ENCODE measurements at regions not wholly inside any gene's neighbourhood (a gene's known extent, or its start where the extent isn't known, plus 50 kb on each side); places are given as distances from the start of the nearest gene placed in this dataset.

DNA sequence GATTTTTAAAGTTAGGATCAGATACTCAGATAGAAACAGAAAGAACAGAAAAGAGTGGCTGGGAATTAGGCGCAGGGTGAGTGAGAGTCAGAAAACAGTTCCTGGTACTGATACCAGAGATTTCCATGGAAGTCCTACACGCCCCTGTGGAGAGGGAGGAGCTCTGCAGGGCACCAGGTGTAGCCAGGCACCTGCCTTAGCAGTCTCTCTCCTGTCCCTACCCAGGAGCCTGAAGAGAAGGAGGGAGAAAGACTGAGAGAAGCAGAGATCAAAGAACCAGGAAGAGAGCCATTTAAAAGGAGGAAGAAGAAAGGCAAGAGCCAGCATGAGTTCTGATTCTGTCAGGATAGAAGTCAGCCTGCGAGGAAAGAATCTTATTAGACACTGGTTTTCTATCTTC lies 65.0 kb downstream of the CBLN1 start:
- no peaks in the 10 kb centered on the region for H3K4me1 ChIP-seq (ENCODE audit: control insufficient read depth in 1 of 2, insufficient read depth in 2 of 2, low read length in 2 of 2)
- 50 to 52% methylated on average over 3 of the region's 3 CpGs for WGBS, 2 donors
- no peaks in the 10 kb centered on the region for H3K27me3 ChIP-seq (ENCODE audit: control insufficient read depth in 1 of 2, insufficient read depth in 2 of 2, low read length in 1 of 2)
- peaks cover 1% of the 10 kb centered on the region for H3K9me3 ChIP-seq (ENCODE audit: control insufficient read depth, low read length)
- H3K27ac ChIP-seq (ENCODE audit: low read depth in 1 of 2, low read length in 2 of 2), result no peak overlapping the region
- H3K36me3 ChIP-seq (ENCODE audit: control insufficient read depth in 1 of 2, insufficient read depth in 2 of 2, low read length in 1 of 2), result no peaks in the 10 kb centered on the region
- ATAC-seq (ENCODE audit: low FRiP score) (no peak), DNase-seq (no peak)
- intact Hi-C loops (cut with DNase I), result no loop called here
- H3K4me3 ChIP-seq (ENCODE audit: low read length in 2 of 2), result no peak overlapping the region

- intact Hi-C loops (cut with DNase I), result no loop called here
- WGBS, 2 donors, result 49% methylated on average over 5 of the region's 5 CpGs
- no peak overlapping the region for H3K4me3 ChIP-seq (ENCODE audit: low read length in 2 of 2)
- no peaks in the 10 kb centered on the region for H3K4me1 ChIP-seq (ENCODE audit: control insufficient read depth in 1 of 2, insufficient read depth in 2 of 2, low read length in 2 of 2)
- H3K27ac ChIP-seq (ENCODE audit: low read depth in 1 of 2, low read length in 2 of 2), result no peak overlapping the region
- no peak for ATAC-seq (ENCODE audit: low FRiP score)
- H3K36me3 ChIP-seq (ENCODE audit: control insufficient read depth in 1 of 2, insufficient read depth in 2 of 2, low read length in 1 of 2), result no peaks in the 10 kb centered on the region
- DNase-seq, result no peak
- no peaks in the 10 kb centered on the region for H3K9me3 ChIP-seq (ENCODE audit: control insufficient read depth, low read length)
- H3K27me3 ChIP-seq (ENCODE audit: control insufficient read depth in 1 of 2, insufficient read depth in 2 of 2, low read length in 1 of 2), result no peaks in the 10 kb centered on the region
Measured at GRCh38 chr16:49213594-49213993, 68.0 kb downstream of the CBLN1 start.

DNA sequence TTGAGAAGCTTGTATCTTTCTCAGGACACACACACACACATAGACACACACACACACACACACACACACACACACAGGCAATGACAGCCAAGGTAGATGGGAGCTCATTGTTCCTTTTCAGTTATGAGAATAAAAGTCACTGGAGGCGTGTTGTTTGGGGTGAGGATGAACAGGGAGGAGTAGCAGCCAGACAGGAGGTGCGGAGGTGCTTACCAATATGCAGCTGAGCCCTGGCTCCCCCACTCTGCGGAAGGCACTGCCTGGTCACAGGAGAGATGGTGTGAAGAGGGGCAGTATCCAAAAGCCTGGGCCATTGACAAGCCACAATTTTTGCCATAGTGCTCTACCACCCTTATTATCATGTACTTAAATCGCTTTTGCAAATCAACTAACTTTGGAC lies 77.4 kb downstream of the CBLN1 start:
- H3K36me3 ChIP-seq (ENCODE audit: control insufficient read depth in 1 of 2, insufficient read depth in 2 of 2, low read length in 1 of 2), result no peaks in the 10 kb centered on the region
- ATAC-seq (ENCODE audit: low FRiP score), result no peak
- H3K27ac ChIP-seq (ENCODE audit: low read depth in 1 of 2, low read length in 2 of 2), result no peak overlapping the region
- 75 to 77% methylated on average over 4 of the region's 4 CpGs for WGBS, 2 donors
- no peaks in the 10 kb centered on the region for H3K27me3 ChIP-seq (ENCODE audit: control insufficient read depth in 1 of 2, insufficient read depth in 2 of 2, low read length in 1 of 2)
- H3K4me1 ChIP-seq (ENCODE audit: control insufficient read depth in 1 of 2, insufficient read depth in 2 of 2, low read length in 2 of 2), result no peaks in the 10 kb centered on the region
- no peak for DNase-seq
- no peaks in the 10 kb centered on the region for H3K9me3 ChIP-seq (ENCODE audit: control insufficient read depth, low read length)
- intact Hi-C loops (cut with DNase I), result no loop called here
- no peak overlapping the region for H3K4me3 ChIP-seq (ENCODE audit: low read length in 2 of 2)

DNA sequence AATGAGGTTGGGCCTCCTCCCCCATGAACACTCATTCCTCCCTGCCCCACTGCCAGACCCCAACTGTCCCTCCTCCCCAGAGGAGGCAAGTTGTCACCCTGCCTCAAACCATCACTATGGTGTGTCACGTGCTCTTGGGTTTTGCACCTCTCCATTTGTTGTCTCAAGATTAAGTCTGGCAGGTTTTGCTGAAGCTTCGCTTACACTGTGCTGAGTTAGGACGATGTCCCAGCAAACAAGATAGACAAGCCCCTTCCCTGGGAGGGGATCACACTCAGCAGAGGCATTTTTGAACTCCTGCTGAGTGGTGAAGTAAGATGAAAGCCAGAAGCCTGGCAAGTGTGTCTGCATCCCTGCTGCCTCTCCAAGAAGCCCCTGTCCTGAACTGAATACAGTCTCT lies 78.3 kb downstream of the CBLN1 start:
- 12 to 24% methylated on average over 3 of the region's 3 CpGs for WGBS, 2 donors
- ATAC-seq (ENCODE audit: low FRiP score) (no peak), DNase-seq (no peak)
- H3K9me3 ChIP-seq (ENCODE audit: control insufficient read depth, low read length), result no peaks in the 10 kb centered on the region
- H3K36me3 ChIP-seq (ENCODE audit: control insufficient read depth in 1 of 2, insufficient read depth in 2 of 2, low read length in 1 of 2), result no peaks in the 10 kb centered on the region
- H3K4me3 ChIP-seq (ENCODE audit: low read length in 2 of 2), result no peak overlapping the region
- no peaks in the 10 kb centered on the region for H3K27me3 ChIP-seq (ENCODE audit: control insufficient read depth in 1 of 2, insufficient read depth in 2 of 2, low read length in 1 of 2)
- intact Hi-C loops (cut with DNase I), result no loop called here
- H3K4me1 ChIP-seq (ENCODE audit: control insufficient read depth in 1 of 2, insufficient read depth in 2 of 2, low read length in 2 of 2), result no peaks in the 10 kb centered on the region
- no peak overlapping the region for H3K27ac ChIP-seq (ENCODE audit: low read depth in 1 of 2, low read length in 2 of 2)

GRCh38 chr16:49201118-49201517 lies 80.5 kb downstream of the CBLN1 start:
- ATAC-seq (ENCODE audit: low FRiP score) (no peak), DNase-seq (no peak)
- no peaks in the 10 kb centered on the region for H3K9me3 ChIP-seq (ENCODE audit: control insufficient read depth, low read length)
- no peak overlapping the region for H3K4me3 ChIP-seq (ENCODE audit: low read length in 2 of 2)
- WGBS, 2 donors, result 79 to 81% methylated on average over 1 of the region's 1 CpG
- no peak overlapping the region for H3K27ac ChIP-seq (ENCODE audit: low read depth in 1 of 2, low read length in 2 of 2)
- intact Hi-C loops (cut with DNase I), result no loop called here
- H3K36me3 ChIP-seq (ENCODE audit: control insufficient read depth in 1 of 2, insufficient read depth in 2 of 2, low read length in 1 of 2), result no peaks in the 10 kb centered on the region
- H3K4me1 ChIP-seq (ENCODE audit: control insufficient read depth in 1 of 2, insufficient read depth in 2 of 2, low read length in 2 of 2), result no peaks in the 10 kb centered on the region
- no peaks in the 10 kb centered on the region for H3K27me3 ChIP-seq (ENCODE audit: control insufficient read depth in 1 of 2, insufficient read depth in 2 of 2, low read length in 1 of 2)

DNA sequence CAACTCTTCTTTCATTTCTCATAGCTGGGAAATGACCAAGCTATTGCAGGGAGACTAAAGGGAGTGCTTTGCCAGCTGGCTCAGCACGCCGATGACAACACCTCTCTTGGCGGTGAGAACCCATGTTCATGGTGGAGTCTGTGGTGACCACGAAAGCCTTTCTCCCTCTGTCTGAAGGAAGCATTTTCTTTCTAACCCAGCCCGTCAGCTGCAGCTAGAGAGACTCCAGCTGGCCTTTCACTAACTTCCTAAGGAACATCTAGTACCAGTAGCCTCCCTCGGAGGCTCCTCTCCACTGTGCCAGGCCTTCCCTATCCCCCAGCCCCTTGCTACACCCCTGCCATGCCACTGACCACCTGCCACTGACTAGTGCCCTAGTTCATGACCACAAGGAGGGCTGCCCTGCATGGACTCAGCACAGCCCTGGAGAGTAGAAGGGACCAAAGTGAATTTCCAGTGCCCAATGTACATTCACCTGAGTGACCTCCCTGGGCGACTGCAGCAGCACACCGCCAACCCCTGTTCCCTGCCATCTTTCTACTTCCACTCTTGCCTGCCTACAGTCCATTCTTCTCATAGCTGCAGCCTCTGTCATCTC lies 81.3 kb downstream of the CBLN1 start:
- WGBS, 2 donors, result 81 to 87% methylated on average over 8 of the region's 8 CpGs
- DNase-seq, result no peak
- no peak for ATAC-seq (ENCODE audit: low FRiP score)
- intact Hi-C loops (cut with DNase I), result no loop called here
- no peak overlapping the region for H3K4me3 ChIP-seq (ENCODE audit: low read length in 2 of 2)
- H3K27me3 ChIP-seq (ENCODE audit: control insufficient read depth in 1 of 2, insufficient read depth in 2 of 2, low read length in 1 of 2), result no peaks in the 10 kb centered on the region
- H3K9me3 ChIP-seq (ENCODE audit: control insufficient read depth, low read length), result no peaks in the 10 kb centered on the region
- H3K4me1 ChIP-seq (ENCODE audit: control insufficient read depth in 1 of 2, insufficient read depth in 2 of 2, low read length in 2 of 2), result no peaks in the 10 kb centered on the region
- H3K27ac ChIP-seq (ENCODE audit: low read depth in 1 of 2, low read length in 2 of 2), result no peak overlapping the region
- no peaks in the 10 kb centered on the region for H3K36me3 ChIP-seq (ENCODE audit: control insufficient read depth in 1 of 2, insufficient read depth in 2 of 2, low read length in 1 of 2)

GRCh38 chr16:49195237-49195548 lies 86.4 kb downstream of the CBLN1 start:
- WGBS, 2 donors, result 26 to 43% methylated on average over 5 of the region's 5 CpGs
- Histone ChIP-seq H3K4me3 (ENCODE audit: low read length in 2 of 2) (no peak overlapping the region), H3K36me3 (ENCODE audit: control insufficient read depth in 1 of 2, insufficient read depth in 2 of 2, low read length in 1 of 2) (no peaks in the 10 kb centered on the region), H3K9me3 (ENCODE audit: control insufficient read depth, low read length) (no peaks in the 10 kb centered on the region), H3K4me1 (ENCODE audit: control insufficient read depth in 1 of 2, insufficient read depth in 2 of 2, low read length in 2 of 2) (no peaks in the 10 kb centered on the region), H3K27ac (ENCODE audit: low read depth in 1 of 2, low read length in 2 of 2) (no peak overlapping the region), H3K27me3 (ENCODE audit: control insufficient read depth in 1 of 2, insufficient read depth in 2 of 2, low read length in 1 of 2) (no peaks in the 10 kb centered on the region)
- no peak for ATAC-seq (ENCODE audit: low FRiP score)
- no peak for DNase-seq
- intact Hi-C loops (cut with DNase I), result no loop called here

DNA sequence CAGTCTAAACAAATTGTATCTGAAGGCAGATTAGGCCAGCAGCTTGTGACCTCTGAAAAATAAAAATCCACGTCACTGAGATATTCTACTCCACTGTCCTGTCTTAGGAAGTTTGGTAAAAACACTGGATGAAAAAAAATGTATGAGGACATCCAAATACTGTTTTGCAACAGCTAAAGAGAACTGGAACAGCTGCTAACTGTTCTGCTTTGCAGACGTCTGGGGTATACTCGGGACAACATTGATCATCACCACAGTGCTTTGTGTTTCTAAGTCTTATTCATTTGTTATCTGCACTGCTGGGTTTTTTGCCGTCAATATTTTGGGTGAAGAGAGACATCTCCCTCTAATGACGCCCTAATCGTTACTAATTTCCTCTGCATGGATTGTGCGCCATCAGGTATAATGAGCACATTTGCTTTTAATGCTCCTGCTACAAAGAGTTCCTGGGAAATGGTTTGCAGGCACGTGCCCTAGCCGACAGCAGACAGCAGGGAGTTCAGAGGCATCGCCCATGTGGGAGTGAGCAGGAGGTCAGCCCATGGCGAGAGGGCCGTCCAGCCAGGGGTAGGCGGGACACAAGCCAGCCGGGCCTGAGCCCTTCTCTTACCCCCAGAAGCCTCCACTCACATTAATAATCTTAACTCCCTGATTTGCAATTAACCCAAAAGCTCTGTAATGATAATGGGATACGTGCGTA lies 87.0 kb downstream of the CBLN1 start:
- Histone ChIP-seq H3K27ac (ENCODE audit: low read depth in 1 of 2, low read length in 2 of 2) (no peak overlapping the region), H3K36me3 (ENCODE audit: control insufficient read depth in 1 of 2, insufficient read depth in 2 of 2, low read length in 1 of 2) (no peaks in the 10 kb centered on the region), H3K27me3 (ENCODE audit: control insufficient read depth in 1 of 2, insufficient read depth in 2 of 2, low read length in 1 of 2) (no peaks in the 10 kb centered on the region), H3K4me1 (ENCODE audit: control insufficient read depth in 1 of 2, insufficient read depth in 2 of 2, low read length in 2 of 2) (no peaks in the 10 kb centered on the region), H3K9me3 (ENCODE audit: control insufficient read depth, low read length) (no peaks in the 10 kb centered on the region), H3K4me3 (ENCODE audit: low read length in 2 of 2) (no peak overlapping the region)
- intact Hi-C loops (cut with DNase I), result no loop called here
- ATAC-seq (ENCODE audit: low FRiP score) (peak; percentile 51), DNase-seq (no peak)
- 33 to 40% methylated on average over 16 of the region's 16 CpGs for WGBS, 2 donors

- Histone ChIP-seq H3K27me3 (ENCODE audit: control insufficient read depth in 1 of 2, insufficient read depth in 2 of 2, low read length in 1 of 2) (no peaks in the 10 kb centered on the region), H3K36me3 (ENCODE audit: control insufficient read depth in 1 of 2, insufficient read depth in 2 of 2, low read length in 1 of 2) (no peaks in the 10 kb centered on the region), H3K9me3 (ENCODE audit: control insufficient read depth, low read length) (no peaks in the 10 kb centered on the region), H3K4me1 (ENCODE audit: control insufficient read depth in 1 of 2, insufficient read depth in 2 of 2, low read length in 2 of 2) (no peaks in the 10 kb centered on the region), H3K4me3 (ENCODE audit: low read length in 2 of 2) (no peak overlapping the region), H3K27ac (ENCODE audit: low read depth in 1 of 2, low read length in 2 of 2) (no peak overlapping the region)
- no peak for ATAC-seq (ENCODE audit: low FRiP score)
- WGBS, 2 donors, result 79 to 81% methylated on average over 2 of the region's 2 CpGs
- intact Hi-C loops (cut with DNase I), result no loop called here
- DNase-seq, result no peak
Measured at GRCh38 chr16:49193596-49193995, 88.0 kb downstream of the CBLN1 start.

Measured in aorta (tissue), 5 donors.